Common myeloid progenitor, CD34-positive (primary cell): ENCODE measurements at regions not wholly inside any gene's neighbourhood (a gene's known extent, or its start where the extent isn't known, plus 50 kb on each side); places are given as distances from the start of the nearest gene placed in this dataset.

ENCODE experiments used
- CTCF ChIA-PET: fragments of 350-600 bp; sonication (Branson Sonifier 250); formaldehyde crosslinking; loops from one replicate; lab custom pipeline; 2021; ENCODE audit warnings: antibody characterized with exemption; lab: Charles Lee
- POLR2A ChIA-PET: fragments of 350-600 bp; sonication (Branson Sonifier 250); formaldehyde crosslinking; loops from one replicate; lab custom pipeline; 2021; ENCODE audit warnings: antibody characterized with exemption; lab: Charles Lee
- DNase-seq, 3 donors: peaks; one replicate each; pipeline versions ENCODE4 v3.0.0 to v3.0.0-alpha.2; 2013
- H3K27ac ChIP-seq, 2 experiments: 1 replicate in 1 of 2; 2 replicates in 1 of 2; pipeline ENCODE4 v1.7.0; 2013; ENCODE audit warnings: inconsistent platforms in 2 of 2, low read length in 2 of 2, mild to moderate bottlenecking in 2 of 2, low read depth in 1 of 2, moderate library complexity in 1 of 2; ENCODE audit not compliant: severe bottlenecking in 2 of 2, insufficient read depth in 1 of 2, poor library complexity in 1 of 2
- H3K27me3 ChIP-seq, 5 experiments: replicated peaks in 2 of 5; 1 replicate in 3 of 5; 2 replicates in 2 of 5; pipeline versions ENCODE4 v1.6.1 to v1.7.0; 2013; ENCODE audit warnings: low read length in 4 of 5, mild to moderate bottlenecking in 2 of 5, moderate library complexity in 2 of 5, inconsistent platforms in 1 of 5; ENCODE audit not compliant: insufficient read depth in 5 of 5, control insufficient read depth in 4 of 5
- H3K36me3 ChIP-seq, 4 experiments: 1 replicate in 2 of 4; 2 replicates in 2 of 4; pipeline versions ENCODE4 v1.6.1 to v1.7.0; 2013; ENCODE audit warnings: low read length in 3 of 4, control low read depth in 1 of 4, mild to moderate bottlenecking in 1 of 4; ENCODE audit not compliant: control insufficient read depth in 4 of 4, insufficient read depth in 4 of 4
- H3K4me1 ChIP-seq, 4 experiments: 1 replicate in 3 of 4; 2 replicates in 1 of 4; pipeline versions ENCODE4 v1.6.1 to v1.7.1; 2013; ENCODE audit warnings: low read length in 3 of 4, mild to moderate bottlenecking in 3 of 4, control low read depth in 1 of 4, inconsistent platforms in 1 of 4, moderate library complexity in 1 of 4; ENCODE audit not compliant: control insufficient read depth in 4 of 4, insufficient read depth in 4 of 4; ENCODE audit errors: control extremely low read depth in 1 of 4
- H3K4me3 ChIP-seq, 7 experiments: 1 replicate in 4 of 7; 2 replicates in 3 of 7; pipeline versions ENCODE4 v1.5.1 to v1.7.0; 2013; ENCODE audit warnings: mild to moderate bottlenecking in 7 of 7, low read length in 6 of 7, moderate library complexity in 6 of 7, inconsistent platforms in 2 of 7, low read depth in 2 of 7, control low read depth in 1 of 7; ENCODE audit not compliant: insufficient read depth in 4 of 7, control insufficient read depth in 1 of 7; ENCODE audit errors: extremely low read depth in 1 of 7
- H3K9me3 ChIP-seq, 5 experiments: 1 replicate in 4 of 5; 2 replicates in 1 of 5; pipeline versions ENCODE4 v1.6.1 to v1.7.1; 2013; ENCODE audit warnings: low read length in 4 of 5, mild to moderate bottlenecking in 2 of 5, inconsistent platforms in 1 of 5, low read depth in 1 of 5, moderate library complexity in 1 of 5; ENCODE audit not compliant: control insufficient read depth in 4 of 5, insufficient read depth in 2 of 5; ENCODE audit errors: control extremely low read depth in 1 of 5
- WGBS: methylation state at CpG from one replicate; pipeline ENCODE4 v1.1.5; 2013; ENCODE audit not compliant: insufficient coverage; 5-methylcytosine and 5-hydroxymethylcytosine counted together

GRCh38 chr4:62269918-62270317 lies 1069.8 kb downstream of the ADGRL3 start:
- Histone ChIP-seq H3K27ac (no peak overlapping the region), H3K27me3 (no peaks in the 10 kb centered on the region), H3K36me3 (no peaks in the 10 kb centered on the region), H3K9me3 (no peaks in the 10 kb centered on the region), H3K4me3 (no peak overlapping the region), H3K4me1 (peaks cover 0 to 17% (median 2%) of the 10 kb centered on the region in 4 experiments)
- no peak for DNase-seq
- 100% methylated on average over 1 of the region's 4 CpGs for WGBS
- CTCF ChIA-PET = no interaction called here
- POLR2A ChIA-PET = no interaction called here

- Histone ChIP-seq H3K4me3 (no peak overlapping the region), H3K4me1 (no peaks in the 10 kb centered on the region), H3K27me3 (no peaks in the 10 kb centered on the region), H3K9me3 (no peaks in the 10 kb centered on the region), H3K36me3 (no peaks in the 10 kb centered on the region), H3K27ac (no peak overlapping the region)
- CTCF ChIA-PET = no interaction called here
- no peak for DNase-seq
- POLR2A ChIA-PET = interaction anchor here (0.6 kb wide), 1 partner anchor 10 kb away, joined by 3 read pairs; no protein-coding TSS in a partner anchor
Measured at GRCh38 chr4:62263454-62263853, 1063.3 kb downstream of the ADGRL3 start.

GRCh38 chr4:62262676-62263075 lies 1062.5 kb downstream of the ADGRL3 start:
- no peaks in the 10 kb centered on the region for H3K9me3 ChIP-seq
- POLR2A ChIA-PET = no interaction called here
- no peaks in the 10 kb centered on the region for H3K27me3 ChIP-seq
- CTCF ChIA-PET = no interaction called here
- H3K4me3 ChIP-seq = no peak overlapping the region
- DNase-seq = no peak
- H3K4me1 ChIP-seq = no peaks in the 10 kb centered on the region
- WGBS = 100% methylated on average over 1 of the region's 1 CpG
- no peak overlapping the region for H3K27ac ChIP-seq
- no peaks in the 10 kb centered on the region for H3K36me3 ChIP-seq

GRCh38 chr4:62260254-62260653 lies 1060.1 kb downstream of the ADGRL3 start:
- POLR2A ChIA-PET = no interaction called here
- CTCF ChIA-PET = no interaction called here
- Histone ChIP-seq H3K27ac (no peak overlapping the region), H3K27me3 (no peaks in the 10 kb centered on the region), H3K9me3 (no peaks in the 10 kb centered on the region), H3K4me3 (no peak overlapping the region), H3K36me3 (no peaks in the 10 kb centered on the region), H3K4me1 (no peaks in the 10 kb centered on the region)
- WGBS = 93% methylated on average over 3 of the region's 3 CpGs
- DNase-seq = no peak

GRCh38 chr4:62256479-62256878 lies 1056.4 kb downstream of the ADGRL3 start:
- ChIA-PET CTCF (no interaction called here), POLR2A (no interaction called here)
- Histone ChIP-seq H3K4me3 (no peak overlapping the region), H3K27ac (no peak overlapping the region), H3K4me1 (no peaks in the 10 kb centered on the region), H3K9me3 (no peaks in the 10 kb centered on the region), H3K27me3 (no peaks in the 10 kb centered on the region), H3K36me3 (no peaks in the 10 kb centered on the region)
- DNase-seq = no peak

GRCh38 chr4:62252728-62253127 lies 1052.6 kb downstream of the ADGRL3 start:
- no peaks in the 10 kb centered on the region for H3K4me1 ChIP-seq
- ChIA-PET CTCF (no interaction called here), POLR2A (no interaction called here)
- no peaks in the 10 kb centered on the region for H3K9me3 ChIP-seq
- H3K27ac ChIP-seq = no peak overlapping the region
- H3K36me3 ChIP-seq = no peaks in the 10 kb centered on the region
- H3K4me3 ChIP-seq = no peak overlapping the region
- no peak for DNase-seq
- peaks cover 0 to 2% (median 0%) of the 10 kb centered on the region in 5 experiments for H3K27me3 ChIP-seq
- WGBS = 100% methylated on average over 1 of the region's 1 CpG

- 96% methylated on average over 3 of the region's 5 CpGs for WGBS
- H3K4me1 ChIP-seq = no peaks in the 10 kb centered on the region
- no peak for DNase-seq
- H3K27ac ChIP-seq = no peak overlapping the region
- peaks cover 0 to 2% (median 0%) of the 10 kb centered on the region in 5 experiments for H3K27me3 ChIP-seq
- H3K9me3 ChIP-seq = no peaks in the 10 kb centered on the region
- H3K36me3 ChIP-seq = no peaks in the 10 kb centered on the region
- ChIA-PET CTCF (no interaction called here), POLR2A (no interaction called here)
- H3K4me3 ChIP-seq = no peak overlapping the region
Measured at GRCh38 chr4:62250100-62250499, 1050.0 kb downstream of the ADGRL3 start.
